ENCODE measurements at regions not wholly inside any gene's neighbourhood (a gene's known extent, or its start where the extent isn't known, plus 50 kb on each side); places are given as distances from the start of the nearest gene placed in this dataset.

DNA sequence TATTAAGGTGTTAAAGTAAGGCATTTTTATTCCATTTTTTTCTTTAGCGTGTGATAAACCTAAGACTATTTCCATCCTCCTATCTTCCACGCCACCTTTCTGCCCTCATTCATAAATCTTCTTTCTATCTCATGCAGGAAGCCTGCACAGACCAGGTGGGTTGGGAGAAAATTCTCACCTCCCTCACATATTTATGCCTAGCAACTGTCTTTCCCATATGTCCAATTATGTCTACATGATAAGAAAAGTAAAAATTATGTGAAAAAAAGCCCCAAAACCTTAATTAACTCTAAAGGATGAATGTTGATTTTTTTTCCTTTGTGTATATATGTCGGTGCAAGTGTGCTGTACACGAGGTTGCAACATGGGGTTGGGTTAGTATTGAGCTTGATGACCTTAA, 225.6 kb upstream of the GCFC2 start:
- no peak overlapping the region for H3K27ac ChIP-seq
- TF ChIP-seq CTCF (IDR thresholded peaks at IDR 0.05) (no peak), ZFX (IDR thresholded peaks at IDR 0.05; ENCODE audit: borderline replicate concordance) (no peak)

GRCh38 chr2:75932996-75933395, 222.3 kb upstream of the GCFC2 start:
- H3K27ac ChIP-seq: no peak overlapping the region
- TF ChIP-seq ZFX (IDR thresholded peaks at IDR 0.05; ENCODE audit: borderline replicate concordance) (no peak), CTCF (IDR thresholded peaks at IDR 0.05) (no peak)

GRCh38 chr2:75928093-75928492, 217.4 kb upstream of the GCFC2 start:
- H3K27ac ChIP-seq: no peak overlapping the region
- TF ChIP-seq CTCF (IDR thresholded peaks at IDR 0.05): no peak
- TF ChIP-seq ZFX (IDR thresholded peaks at IDR 0.05; ENCODE audit: borderline replicate concordance): no peak

GRCh38 chr2:75925331-75926024, 214.8 kb upstream of the GCFC2 start:
- TF ChIP-seq CTCF (IDR thresholded peaks at IDR 0.05): no peak
- TF ChIP-seq ZFX (IDR thresholded peaks at IDR 0.05; ENCODE audit: borderline replicate concordance): no peak

GRCh38 chr2:75922191-75922590, 211.5 kb upstream of the GCFC2 start:
- TF ChIP-seq ZFX (IDR thresholded peaks at IDR 0.05; ENCODE audit: borderline replicate concordance) (no peak), CTCF (IDR thresholded peaks at IDR 0.05) (no peak)
- H3K27ac ChIP-seq: no peak overlapping the region

More at GRCh38 chr2:75925331-75926024, 214.8 kb upstream of the GCFC2 start:
- no peak overlapping the region for H3K27ac ChIP-seq

- H3K27ac ChIP-seq: no peak overlapping the region
- TF ChIP-seq CTCF (IDR thresholded peaks at IDR 0.05): no peak
- TF ChIP-seq ZFX (IDR thresholded peaks at IDR 0.05; ENCODE audit: borderline replicate concordance): no peak
Observed at GRCh38 chr2:75920859-75921551, 210.3 kb upstream of the GCFC2 start.
